GM21447 (cell line): ENCODE measurements at regions not wholly inside any gene's neighbourhood (a gene's known extent, or its start where the extent isn't known, plus 50 kb on each side); places are given as distances from the start of the nearest gene placed in this dataset.
"Not testable (repeated sequence)": the region's sequence is repeated elsewhere in the genome, so short reads cannot be mapped to it uniquely, and the experiment has no call there.

Experiments used
- ATAC-seq: cut with Tn5 transposase; IDR thresholded peaks from one replicate; pipeline ENCODE4 v1.9.1; 2021; ENCODE audit not compliant: unreplicated experiment

DNA sequence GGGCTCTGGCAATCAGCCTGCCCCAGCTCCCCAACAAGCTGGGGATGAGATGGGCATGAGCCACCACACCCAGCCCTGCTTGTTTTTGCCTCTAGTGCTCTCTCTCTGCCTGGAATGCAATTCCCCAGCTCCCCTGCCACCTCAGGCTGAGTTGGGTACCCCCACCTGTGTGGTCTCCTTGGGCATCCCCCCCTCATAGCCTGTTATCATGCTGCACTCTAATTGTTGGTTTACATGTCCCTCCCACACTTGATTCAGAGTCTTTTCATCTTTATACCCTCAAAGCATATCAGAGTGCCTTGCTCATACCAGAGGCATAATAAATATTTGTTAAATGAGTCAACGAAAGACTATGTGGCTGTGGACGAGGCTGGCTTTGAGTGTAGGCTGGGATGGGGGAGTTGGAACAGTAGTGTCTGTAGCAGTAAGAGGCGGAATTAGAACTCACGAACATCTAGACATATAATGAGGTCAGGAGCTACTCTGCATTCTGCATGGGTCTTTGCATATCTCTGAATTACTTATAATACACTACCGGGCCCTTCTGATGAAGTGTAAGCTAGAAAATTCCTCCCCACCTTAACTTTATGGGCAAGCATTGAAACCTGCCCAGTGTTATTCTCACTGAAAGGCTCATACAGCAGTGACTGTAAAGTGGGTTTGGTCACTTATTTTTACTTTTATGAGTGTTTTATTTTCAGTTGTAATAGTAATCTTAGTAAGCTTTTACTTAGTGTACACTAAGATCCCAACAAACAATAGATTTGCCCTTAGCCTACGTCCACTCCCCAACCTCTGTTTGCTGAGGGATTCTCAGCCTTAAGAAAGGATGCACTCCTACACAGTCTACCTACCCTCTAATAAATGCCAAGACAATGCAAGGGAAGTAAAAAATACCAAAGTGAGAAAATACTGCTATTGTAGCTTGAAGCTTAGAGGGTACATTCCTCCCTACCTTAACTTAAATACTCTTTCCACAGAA lies 58.7 kb downstream of the EDN1 start:
- ATAC-seq, result no peak

DNA sequence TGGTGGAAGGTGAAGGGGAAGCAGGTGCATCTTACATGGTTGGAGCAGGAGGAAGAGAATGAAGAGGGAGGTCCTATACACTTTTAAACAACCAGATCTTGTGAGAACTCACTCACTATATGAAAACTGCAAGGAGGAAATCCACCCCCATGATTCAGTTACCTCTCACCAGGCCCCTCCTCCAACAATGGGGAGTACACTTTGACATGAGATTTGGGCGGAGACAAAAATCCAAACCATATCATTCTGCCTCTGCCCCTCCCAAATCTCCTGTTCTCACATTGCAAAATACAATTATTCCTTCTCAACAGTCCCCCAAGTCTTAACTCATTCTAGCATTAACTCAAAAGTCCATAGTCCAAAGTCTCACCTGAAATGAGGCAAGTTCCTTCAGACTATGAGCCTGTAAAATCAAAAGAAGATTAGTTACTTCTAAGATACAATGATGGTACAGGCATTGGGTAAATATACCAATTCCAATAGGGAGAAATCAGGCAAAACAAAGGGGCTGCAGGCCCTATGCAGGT lies 60.5 kb downstream of the EDN1 start:
- no peak for ATAC-seq

DNA sequence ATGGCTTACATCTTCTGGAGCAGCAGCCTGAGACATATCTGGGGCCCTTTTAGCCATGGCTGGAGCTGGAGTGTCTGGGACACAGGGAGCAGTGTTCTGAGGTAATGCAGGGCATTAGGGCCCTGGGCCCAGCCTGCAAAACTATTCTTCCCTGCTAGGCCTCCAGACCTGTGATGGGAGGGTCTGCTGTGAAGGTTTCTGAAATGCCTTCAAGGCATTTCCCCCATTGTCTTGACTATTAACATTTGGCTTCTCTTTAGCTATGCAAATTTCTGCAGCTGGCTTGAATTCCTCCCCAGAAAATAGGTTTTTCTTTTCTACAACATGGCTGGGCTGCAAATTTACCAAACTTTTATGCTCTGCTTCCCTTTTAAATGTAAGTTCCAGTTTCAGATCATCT lies 61.5 kb downstream of the EDN1 start:
- no peak for ATAC-seq

DNA sequence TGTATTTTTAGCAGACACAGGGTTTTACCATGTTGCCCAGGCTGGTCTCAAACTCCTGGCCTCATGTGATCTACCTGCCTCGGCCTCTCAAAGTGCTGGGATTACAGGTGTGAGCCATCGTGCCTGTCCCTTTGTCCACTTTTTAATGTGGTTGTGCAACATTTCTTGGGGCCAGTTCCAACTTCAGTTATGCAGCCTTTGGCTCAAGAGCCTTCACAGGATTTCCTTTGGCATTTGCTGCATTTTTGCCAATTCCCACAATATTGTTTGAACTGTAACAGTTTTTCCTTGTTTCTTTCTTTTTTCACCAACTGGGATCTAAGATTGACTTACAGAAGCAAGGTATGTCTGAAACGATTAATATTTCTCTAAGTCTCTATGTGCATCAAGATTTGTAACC lies 63.6 kb downstream of the EDN1 start:
- no peak for ATAC-seq

DNA sequence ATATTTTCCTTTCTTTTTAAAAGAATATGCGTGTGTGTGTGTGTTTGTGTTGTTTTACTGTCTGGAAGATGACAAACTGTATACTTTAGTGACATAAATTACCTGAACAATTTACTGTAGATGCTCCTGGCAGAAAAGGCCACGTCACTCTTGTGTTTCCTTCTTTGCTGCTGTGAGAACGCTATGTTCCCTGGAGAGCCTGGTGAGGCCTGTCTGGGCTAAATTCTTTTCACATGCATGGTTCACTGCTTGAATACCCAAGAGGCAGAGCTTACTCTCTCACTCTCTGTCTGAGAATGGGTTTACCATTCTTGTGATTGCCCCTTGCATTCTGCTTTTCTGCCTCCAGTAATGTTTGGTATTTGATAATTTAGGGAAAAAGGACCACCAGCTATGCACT lies 64.3 kb downstream of the EDN1 start:
- no peak for ATAC-seq

DNA sequence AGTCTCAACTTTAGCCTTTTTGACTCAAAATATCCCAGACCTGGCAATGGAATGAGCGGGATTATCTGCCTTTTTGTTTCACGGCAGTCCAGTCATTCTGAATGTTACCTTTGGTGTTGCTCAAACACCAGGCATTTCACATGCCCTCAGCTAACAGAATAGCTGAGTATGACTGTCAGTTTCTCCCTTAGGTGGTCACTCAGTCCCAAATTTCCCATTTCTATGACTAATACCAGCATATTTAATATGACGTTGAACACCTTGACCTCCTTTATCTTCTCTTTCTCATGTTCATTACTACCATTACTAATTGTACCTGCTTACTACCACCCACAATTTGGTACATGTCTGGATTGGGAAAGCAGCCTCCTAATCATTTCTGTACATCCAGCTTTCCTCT lies 65.2 kb downstream of the EDN1 start:
- no peak for ATAC-seq

DNA sequence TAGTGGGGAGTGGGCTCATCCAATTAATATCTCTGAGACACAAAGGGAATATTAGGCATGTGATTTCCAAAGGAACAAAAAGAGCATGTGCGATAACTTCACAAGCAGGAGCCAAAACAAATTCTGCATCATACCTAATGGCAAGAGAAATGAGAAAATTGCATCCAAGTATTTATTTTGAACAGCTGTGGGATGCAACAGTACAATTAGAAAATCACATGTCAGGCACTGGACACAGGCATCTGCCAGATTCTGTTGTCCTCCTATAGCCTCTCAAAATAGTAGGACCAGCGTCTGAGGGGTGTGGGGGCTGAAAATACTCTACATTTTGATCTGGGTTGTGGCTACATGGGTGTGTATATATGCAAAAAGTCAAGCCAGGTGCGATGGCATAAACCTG lies 66.3 kb downstream of the EDN1 start:
- no peak for ATAC-seq

DNA sequence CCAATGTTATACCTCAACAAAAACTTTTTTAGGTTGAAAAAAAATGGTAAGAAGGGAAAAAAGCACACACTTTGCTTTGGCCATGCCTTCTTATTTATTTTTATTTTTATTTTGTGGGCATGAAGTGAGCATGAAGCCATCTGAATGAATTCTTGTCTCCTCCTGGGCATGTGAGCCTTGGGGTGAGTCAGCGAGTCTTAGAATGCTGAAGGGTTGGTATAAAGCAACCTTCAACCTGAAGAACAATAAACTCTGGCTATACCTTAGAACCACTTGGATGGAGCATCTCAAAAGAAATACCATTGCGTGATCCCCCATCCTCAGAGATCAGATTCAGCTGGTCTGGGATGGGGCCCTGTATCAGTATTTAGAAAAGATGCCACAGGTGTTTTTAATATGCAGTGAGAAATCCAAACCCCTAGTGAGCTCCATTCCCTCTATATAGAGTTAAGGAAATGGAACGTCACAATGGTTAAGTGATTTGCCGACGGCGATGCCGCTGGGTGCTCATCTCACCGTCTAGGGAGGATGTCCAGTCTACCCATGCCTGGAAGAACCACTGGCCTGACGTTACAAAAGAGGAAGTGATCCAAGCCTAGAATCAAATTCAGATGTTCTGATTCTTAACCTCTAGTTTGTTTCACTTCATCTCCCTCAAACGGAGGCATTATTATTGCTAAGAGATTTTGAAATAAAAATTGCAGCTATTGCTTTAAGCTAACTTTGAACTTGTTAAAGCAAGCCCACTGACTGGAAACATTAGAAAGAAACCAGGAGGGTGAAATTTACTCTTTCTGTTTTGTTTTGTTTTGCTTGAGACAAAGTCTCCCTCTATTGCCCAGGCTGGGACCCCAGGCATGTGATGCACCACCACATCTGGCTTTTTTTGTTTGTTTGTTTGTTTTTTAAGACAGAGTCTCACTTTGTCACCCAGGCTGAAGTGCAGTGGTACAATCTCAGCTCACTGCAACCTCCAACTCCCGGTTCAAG lies 67.1 kb downstream of the EDN1 start:
- ATAC-seq, result peak; percentile 68

DNA sequence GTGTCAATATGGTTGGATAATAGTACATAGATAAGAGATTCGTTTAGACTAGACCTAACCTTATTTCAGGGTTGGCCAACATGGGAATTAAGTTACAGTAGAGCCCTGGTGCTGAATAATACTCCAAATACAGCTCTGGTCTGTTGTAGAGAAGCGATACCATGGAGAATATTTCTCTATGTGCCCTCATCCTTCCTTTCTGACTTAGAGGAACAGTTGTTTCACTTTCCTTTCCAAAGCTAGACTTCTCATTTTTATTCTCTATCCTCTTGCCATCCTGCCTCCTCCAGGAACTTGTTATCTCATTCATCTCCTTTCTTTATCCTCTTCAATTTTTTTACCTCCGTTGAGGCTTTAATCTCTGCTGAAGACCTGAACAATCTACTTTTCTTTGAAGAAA lies 68.9 kb downstream of the EDN1 start:
- ATAC-seq, result no peak

DNA sequence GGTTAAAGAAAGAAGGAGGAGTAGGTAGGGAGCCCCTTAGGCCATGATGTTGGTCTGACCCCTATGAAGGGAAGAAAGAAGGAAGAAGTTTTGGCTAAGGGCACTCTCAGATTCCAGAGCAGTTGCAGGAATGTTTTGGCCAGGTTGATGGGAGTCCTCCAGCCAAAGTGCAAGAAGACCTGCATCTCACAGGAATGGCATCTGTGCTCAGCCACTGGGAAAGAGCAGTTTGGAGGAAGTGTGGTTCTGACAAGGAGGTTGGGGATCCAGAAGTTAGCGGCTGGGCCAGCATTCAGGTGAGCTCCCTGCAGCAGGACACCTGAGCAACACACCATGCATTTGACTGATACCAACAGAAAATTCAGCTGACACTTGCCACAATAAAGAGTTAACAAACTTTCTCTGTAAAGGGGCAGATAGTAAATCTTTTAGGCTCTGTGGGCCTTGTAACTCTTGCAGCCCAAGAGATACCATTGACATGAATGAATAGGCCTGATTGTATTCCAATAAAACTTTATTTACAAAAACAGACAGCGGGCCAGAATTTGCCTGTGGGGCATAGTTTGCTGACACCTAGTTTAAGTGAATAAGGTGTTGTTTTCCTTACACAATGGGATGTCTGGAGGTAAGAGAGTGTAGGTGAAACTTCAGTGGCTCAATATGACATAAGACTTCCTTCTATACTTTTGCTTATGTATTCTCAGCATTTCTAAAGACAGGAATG lies 71.0 kb downstream of the EDN1 start:
- ATAC-seq, result no peak

DNA sequence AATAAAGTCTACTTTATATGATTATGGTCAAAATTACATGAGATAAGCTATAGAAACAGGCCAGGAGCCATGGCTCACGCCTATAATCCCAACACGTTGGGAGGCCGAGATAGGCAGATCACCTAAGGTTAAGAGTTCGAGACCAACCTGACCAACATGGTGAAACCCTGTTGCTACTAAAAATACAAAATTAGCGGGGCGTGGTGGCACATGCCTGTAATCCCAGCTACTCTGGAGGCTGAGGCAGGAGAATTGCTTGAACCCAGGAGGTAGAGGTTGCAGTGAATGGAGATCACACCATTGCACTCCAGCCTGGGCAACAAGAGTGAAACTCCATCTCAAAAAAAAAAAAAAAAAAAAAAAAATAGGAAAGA lies 73.1 kb downstream of the EDN1 start:
- not testable (repeated sequence) for ATAC-seq

DNA sequence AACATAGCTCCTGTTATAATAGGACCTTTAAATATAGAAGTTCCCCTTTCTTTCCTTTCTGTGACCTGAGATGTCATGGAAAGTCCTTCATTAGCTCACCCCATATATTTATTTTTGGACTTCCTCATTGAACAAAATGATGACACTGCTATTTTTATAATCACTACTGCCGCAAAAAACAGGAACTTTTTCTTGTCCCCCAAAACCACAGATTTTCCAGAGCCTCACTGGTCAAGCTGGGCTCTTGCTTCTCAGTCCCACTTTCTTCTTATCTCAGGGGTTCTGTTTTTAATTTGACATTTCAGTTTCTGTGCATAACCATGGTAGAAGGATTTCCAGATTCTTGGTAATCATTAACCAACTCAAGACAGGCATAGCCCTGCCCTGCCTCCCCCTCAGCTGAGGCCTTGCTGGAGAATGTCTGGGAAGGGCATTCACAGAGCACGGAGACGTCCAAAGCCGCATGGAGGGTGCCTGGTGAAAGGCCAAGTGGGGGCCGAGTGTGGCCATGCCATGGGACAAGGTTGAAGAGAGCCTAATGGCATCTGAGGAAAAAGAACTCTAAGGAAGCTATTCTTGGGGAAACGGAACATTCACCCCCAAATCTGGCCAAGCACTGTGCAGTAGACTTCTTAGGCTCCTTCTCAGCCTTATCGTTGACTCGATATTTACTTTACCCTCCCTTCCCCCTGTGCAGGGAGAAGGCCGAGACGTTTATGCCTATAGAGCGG lies 73.7 kb downstream of the EDN1 start:
- peak; percentile 82 for ATAC-seq

DNA sequence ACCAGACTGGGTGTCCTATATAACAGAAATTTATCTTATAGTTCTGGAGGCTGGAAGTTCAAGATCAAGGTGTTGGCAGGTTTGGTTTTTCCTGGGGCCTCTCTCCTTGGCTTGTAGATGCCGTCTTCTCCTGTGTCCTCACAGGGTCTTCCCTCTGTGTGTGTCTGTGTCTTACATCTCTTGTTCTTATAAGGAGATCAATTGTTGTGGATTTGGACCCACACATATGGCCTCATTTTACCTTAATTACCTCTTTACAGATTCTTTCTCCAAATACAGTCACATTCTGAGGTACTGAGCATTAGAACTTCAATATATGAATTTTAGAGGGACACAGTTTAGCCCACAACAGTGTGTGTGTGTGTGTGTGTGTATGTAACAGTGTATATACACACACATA lies 74.5 kb downstream of the EDN1 start:
- ATAC-seq, result no peak

DNA sequence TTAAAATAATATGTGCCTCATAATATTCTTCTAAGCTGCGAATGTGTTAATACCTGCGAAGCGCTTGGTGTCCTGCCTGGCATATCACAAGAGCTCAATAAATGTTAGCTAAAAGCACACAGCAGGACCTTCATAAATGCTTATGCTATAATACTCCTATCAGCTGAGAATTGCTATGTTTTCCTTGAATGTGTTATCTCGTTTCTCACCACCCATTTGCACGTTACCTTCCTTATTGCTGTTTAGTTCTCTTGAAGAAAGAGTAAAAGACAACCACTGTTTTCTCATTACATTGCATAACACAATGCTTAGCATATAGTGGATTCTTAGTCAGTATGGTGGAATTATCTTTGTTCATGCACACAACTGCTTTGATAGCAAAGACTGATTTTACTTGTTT lies 76.6 kb downstream of the EDN1 start:
- no peak for ATAC-seq

DNA sequence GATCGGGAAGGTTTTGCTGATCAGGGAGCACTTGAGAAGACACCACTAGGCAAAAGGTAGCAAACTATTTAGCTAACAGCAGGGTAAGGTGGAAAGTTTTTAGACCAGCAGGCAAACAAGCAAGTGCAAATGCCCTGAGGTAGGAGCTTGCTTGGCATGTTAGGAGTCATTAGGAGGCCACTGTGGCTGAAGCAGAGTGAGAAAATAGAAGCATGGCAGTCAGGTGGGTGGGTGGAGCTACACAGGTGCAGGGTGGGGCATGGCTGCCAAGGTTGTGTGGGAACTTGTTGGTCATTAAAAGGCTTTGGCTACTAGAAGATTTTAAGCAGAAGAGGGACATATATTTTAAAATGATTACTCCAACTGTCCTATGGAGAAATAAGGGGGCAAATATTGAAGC lies 77.3 kb downstream of the EDN1 start:
- ATAC-seq, result no peak

DNA sequence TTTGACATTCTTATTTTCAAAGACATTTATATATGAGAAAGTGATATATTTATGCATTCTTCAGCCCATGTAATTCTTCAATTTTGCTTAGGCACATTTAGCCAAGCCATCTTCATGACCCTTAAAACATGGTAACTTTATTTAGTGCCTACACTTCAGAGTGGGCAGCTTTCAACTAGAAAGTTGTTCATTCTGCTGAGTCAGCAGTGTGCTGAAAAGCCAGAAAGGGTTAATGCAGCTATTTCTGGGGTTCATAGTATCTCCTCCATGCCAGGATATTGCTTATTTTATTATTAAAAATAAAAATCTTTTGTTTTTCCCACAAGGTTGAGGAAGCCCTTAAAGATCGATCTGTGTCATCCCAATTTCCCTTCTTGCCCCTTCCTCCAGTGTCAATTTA lies 79.2 kb downstream of the EDN1 start:
- ATAC-seq, result no peak

DNA sequence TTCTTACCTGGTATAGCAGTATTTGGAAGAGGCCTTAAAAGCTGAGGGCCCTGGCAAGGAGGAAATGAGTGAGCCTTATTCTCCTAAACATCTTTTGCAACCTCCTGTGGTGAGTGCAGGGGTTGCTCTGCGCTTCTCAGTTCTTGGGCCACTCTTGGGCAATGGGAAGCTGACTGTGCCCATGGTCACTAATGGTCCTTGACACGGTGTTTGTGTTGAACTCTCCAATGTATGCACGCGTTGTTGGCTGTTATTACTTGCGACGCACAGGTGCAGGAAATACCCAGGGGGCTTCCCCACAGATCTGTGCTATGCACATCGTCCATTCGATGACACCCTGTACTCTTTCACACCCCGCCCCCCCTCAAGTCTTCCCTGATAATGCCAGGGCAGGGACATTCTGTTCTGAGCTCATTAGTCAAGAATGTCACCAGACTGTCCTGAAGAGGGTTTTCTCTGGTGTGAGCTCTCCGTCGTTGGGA lies 79.7 kb downstream of the EDN1 start:
- peak; percentile 65 for ATAC-seq

DNA sequence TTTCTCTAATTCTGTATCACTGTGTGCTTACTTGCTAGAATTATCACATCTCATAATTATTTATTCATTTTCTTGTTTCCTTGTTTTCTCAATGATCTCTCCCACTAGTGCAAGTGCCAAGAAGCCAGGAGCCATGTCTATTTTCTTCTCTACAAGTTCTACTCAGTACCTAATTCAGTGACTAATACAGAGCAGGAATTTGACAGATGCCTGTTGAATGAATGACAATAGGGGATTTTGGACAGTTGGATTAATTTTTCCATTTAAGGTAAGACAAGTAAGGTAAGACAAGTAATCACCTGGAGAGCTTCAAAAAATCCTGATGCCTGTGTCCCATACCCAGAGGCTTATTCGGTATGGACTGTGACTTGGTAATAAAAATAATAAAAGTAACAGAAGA lies 81.0 kb downstream of the EDN1 start:
- ATAC-seq, result no peak

DNA sequence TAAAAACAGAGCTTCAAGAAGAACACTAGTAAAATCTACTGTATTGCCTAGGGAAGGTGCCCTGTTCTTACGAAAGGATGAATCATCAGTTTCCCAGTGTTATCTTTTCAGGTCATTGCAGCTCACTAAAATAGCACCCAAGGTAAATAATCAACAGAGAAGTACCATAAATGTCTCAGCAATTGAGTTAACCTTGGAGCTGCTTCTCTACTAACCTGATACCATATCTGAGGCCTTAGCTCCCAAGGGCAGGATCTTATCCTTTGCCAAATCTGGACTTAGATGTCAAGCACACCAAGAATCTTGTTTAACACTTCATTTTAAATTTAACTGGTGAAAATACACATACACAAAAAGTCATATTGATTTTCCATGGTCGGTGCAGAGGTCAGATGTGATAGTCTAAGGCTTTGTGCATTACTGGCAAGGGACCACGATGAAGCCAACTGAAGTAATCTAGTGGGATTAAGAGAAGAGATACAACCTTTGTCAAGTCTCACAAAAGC lies 81.5 kb downstream of the EDN1 start:
- peak; percentile 58 for ATAC-seq

DNA sequence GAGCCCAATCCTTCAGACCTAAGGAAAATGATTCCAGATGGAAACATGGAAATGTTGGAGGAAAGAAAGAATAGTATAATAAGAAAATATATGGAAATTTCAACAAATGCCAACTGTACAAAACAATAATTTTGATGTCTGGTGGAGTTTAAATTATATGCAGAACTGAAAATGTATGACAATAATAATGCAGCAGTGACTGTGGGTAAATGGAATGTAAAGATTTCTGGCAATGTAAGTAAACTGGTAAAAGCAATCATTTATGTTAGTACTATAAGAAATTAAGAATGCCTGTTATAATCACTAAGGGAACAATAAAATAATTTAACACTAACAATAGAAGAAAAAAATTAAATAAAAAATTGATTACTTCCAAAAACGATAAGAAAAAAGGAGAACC lies 89.0 kb downstream of the EDN1 start:
- no peak for ATAC-seq
